ENCODE measurements at regions not wholly inside any gene's neighbourhood (a gene's known extent, or its start where the extent isn't known, plus 50 kb on each side); places are given as distances from the start of the nearest gene placed in this dataset.

- Histone ChIP-seq H3K9me3 (no peaks in the 10 kb centered on the region), H3K36me3 (no peaks in the 10 kb centered on the region), H3K27me3 (no peaks in the 10 kb centered on the region), H3K4me3 (no peak overlapping the region), H3K4me1 (no peaks in the 10 kb centered on the region), H3K27ac (no peak overlapping the region)
- no peak for DNase-seq
- TF ChIP-seq EP300 (IDR thresholded peaks at IDR 0.05) (no peak), POLR2A (IDR thresholded peaks at IDR 0.05) (no peak), POLR2AphosphoS5 (IDR thresholded peaks at IDR 0.05) (no peak), CTCF (IDR thresholded peaks at IDR 0.05) (no peak)
- intact Hi-C loops (cut with DNase I): no loop called here
Observed at GRCh38 chr11:82450996-82451395, 282.7 kb downstream of the FAM181B start.

DNA sequence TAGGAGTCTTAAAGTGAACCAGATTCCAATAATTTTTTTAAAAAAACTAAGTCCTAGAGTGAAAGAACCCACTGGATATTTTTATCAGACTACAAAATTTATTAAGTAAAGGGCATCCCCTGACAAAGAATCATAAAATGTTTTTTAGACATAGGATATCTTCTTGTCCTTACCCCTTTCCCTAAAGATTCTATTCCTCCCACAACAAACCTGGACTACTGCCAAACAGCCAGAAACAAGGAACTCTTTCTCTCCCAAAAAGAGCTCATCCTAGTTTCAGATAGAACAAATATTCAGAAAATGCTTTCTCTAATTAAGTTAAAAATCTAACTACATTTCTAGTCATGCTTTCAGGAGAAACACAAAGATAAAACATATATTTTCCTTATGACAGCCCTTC, 327.1 kb downstream of the FAM181B start:
- DNase-seq: no peak
- H3K27ac ChIP-seq: no peak overlapping the region
- H3K36me3 ChIP-seq: no peaks in the 10 kb centered on the region
- intact Hi-C loops (cut with DNase I): no loop called here
- H3K4me3 ChIP-seq: no peak overlapping the region
- no peaks in the 10 kb centered on the region for H3K27me3 ChIP-seq
- TF ChIP-seq POLR2A (IDR thresholded peaks at IDR 0.05) (no peak), EP300 (IDR thresholded peaks at IDR 0.05) (no peak), POLR2AphosphoS5 (IDR thresholded peaks at IDR 0.05) (no peak), CTCF (IDR thresholded peaks at IDR 0.05) (no peak)
- no peaks in the 10 kb centered on the region for H3K4me1 ChIP-seq
- peaks cover 0 to 3% (median 0%) of the 10 kb centered on the region in 4 donors for H3K9me3 ChIP-seq

DNA sequence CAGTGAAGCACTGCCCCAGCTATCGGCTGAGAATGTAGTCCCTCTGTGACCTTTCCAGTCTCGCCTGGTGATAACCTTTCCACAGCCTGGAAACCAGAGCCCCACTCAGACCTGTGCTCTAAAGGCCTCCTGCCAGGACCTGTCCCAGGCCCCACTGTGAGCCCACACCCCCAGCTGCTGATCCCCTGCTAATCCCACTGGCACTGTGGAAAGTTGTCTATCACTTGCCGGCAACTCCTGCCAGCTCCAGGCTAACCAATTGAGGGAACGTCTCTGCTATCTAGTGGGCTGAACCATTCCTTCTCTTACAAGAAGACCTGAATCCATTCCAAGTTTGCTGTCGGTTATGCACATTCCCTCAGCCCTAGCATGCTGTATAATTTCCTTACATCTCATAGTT, 328.2 kb downstream of the FAM181B start:
- Histone ChIP-seq H3K27me3 (no peaks in the 10 kb centered on the region), H3K4me3 (no peak overlapping the region), H3K36me3 (no peaks in the 10 kb centered on the region), H3K4me1 (no peaks in the 10 kb centered on the region), H3K9me3 (no peaks in the 10 kb centered on the region), H3K27ac (no peak overlapping the region)
- 57 to 74% methylated on average over 5 of the region's 5 CpGs for WGBS, 2 donors
- no peak for TF ChIP-seq POLR2AphosphoS5 (IDR thresholded peaks at IDR 0.05)
- TF ChIP-seq EP300 (IDR thresholded peaks at IDR 0.05): no peak
- no peak for TF ChIP-seq POLR2A (IDR thresholded peaks at IDR 0.05)
- no peak for TF ChIP-seq CTCF (IDR thresholded peaks at IDR 0.05)
- intact Hi-C loops (cut with DNase I): no loop called here
- DNase-seq: no peak

- Histone ChIP-seq H3K4me1 (no peaks in the 10 kb centered on the region), H3K36me3 (no peaks in the 10 kb centered on the region), H3K27ac (no peak overlapping the region), H3K27me3 (no peaks in the 10 kb centered on the region), H3K4me3 (no peak overlapping the region), H3K9me3 (no peaks in the 10 kb centered on the region)
- no peak for TF ChIP-seq POLR2AphosphoS5 (IDR thresholded peaks at IDR 0.05)
- TF ChIP-seq CTCF (IDR thresholded peaks at IDR 0.05): no peak
- no peak for TF ChIP-seq EP300 (IDR thresholded peaks at IDR 0.05)
- TF ChIP-seq POLR2A (IDR thresholded peaks at IDR 0.05): no peak
- no peak for DNase-seq
- WGBS, 2 donors: 92 to 96% methylated on average over 5 of the region's 5 CpGs
- intact Hi-C loops (cut with DNase I): no loop called here
Observed at GRCh38 chr11:82404981-82405380, 328.7 kb downstream of the FAM181B start.

DNA sequence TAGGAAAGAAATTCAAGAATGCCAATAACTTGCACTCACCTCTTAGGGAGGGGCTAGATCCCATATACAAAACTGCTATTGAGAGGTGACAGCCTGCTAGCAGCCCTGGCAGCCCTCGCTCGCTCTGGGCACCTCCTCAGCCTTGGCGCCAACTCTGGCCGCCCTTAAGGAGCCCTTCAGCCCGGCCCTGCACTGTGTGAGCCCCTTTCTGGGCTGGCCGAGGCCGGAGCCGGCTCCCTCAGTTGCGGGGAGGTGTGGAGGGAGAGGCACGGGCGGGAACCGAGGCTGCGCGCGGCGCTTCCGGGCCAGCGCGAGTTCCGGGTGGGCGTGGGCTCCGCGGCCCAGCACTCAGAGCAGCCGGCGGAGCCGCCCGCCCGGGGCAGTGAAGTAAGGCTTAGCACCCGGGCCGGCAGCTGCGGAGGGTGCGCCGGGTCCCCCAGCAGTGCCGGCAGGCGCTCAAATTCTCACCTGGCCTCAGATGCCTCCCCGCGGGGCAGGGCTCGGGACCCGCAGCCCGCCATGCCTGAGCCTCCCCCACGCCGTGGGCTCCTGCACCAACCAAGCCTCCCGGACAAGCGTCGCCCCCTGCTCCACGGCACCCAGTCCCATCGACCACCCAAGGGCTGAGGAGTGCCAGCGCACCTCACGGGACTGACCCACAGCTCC, 329.9 kb downstream of the FAM181B start:
- Histone ChIP-seq H3K27me3 (no peaks in the 10 kb centered on the region), H3K4me1 (no peaks in the 10 kb centered on the region), H3K27ac (no peak overlapping the region), H3K9me3 (no peaks in the 10 kb centered on the region), H3K4me3 (no peak overlapping the region), H3K36me3 (no peaks in the 10 kb centered on the region)
- DNase-seq: no peak
- 95 to 97% methylated on average over 49 of the region's 49 CpGs for WGBS, 2 donors
- intact Hi-C loops (cut with DNase I): no loop called here
- no peak for TF ChIP-seq CTCF (IDR thresholded peaks at IDR 0.05)
- TF ChIP-seq POLR2AphosphoS5 (IDR thresholded peaks at IDR 0.05): no peak
- no peak for TF ChIP-seq EP300 (IDR thresholded peaks at IDR 0.05)
- no peak for TF ChIP-seq POLR2A (IDR thresholded peaks at IDR 0.05)

Measured in sigmoid colon (tissue), 6 donors.